CD4-positive, alpha-beta memory T cell (primary cell): ENCODE measurements at regions not wholly inside any gene's neighbourhood (a gene's known extent, or its start where the extent isn't known, plus 50 kb on each side); places are given as distances from the start of the nearest gene placed in this dataset.

Experiments
- CTCF ChIA-PET: fragments of 350-600 bp; sonication (Branson Sonifier 250); formaldehyde crosslinking; loops from one replicate; lab custom pipeline; 2021; ENCODE audit warnings: inconsistent platforms; ENCODE audit not compliant: partially characterized antibody; lab: Charles Lee
- POLR2A ChIA-PET: fragments of 350-600 bp; sonication (Branson Sonifier 250); formaldehyde crosslinking; loops from one replicate; lab custom pipeline; 2021; ENCODE audit not compliant: partially characterized antibody; lab: Charles Lee
- DNase-seq, 5 donors: peaks; one replicate each; pipeline versions ENCODE4 v3.0.0 to v3.0.0-alpha.2; 2020 to 2022; ENCODE audit warnings: mixed read lengths in 1 of 5
- H3K27ac ChIP-seq: one replicate; pipeline ENCODE4 v1.7.0; 2013; ENCODE audit warnings: low read depth, low read length
- H3K27me3 ChIP-seq: 2 replicates; pipeline ENCODE4 v1.7.0; 2013; ENCODE audit warnings: mild to moderate bottlenecking, low read length, moderate library complexity; ENCODE audit not compliant: insufficient read depth
- H3K36me3 ChIP-seq: 2 replicates; pipeline ENCODE4 v1.7.0; 2013; ENCODE audit warnings: mild to moderate bottlenecking, low read length, moderate library complexity; ENCODE audit not compliant: insufficient read depth
- H3K4me1 ChIP-seq: 2 replicates; pipeline ENCODE4 v1.7.0; 2013; ENCODE audit warnings: mild to moderate bottlenecking, low read length, moderate library complexity; ENCODE audit not compliant: insufficient read depth
- H3K4me3 ChIP-seq, 2 donors: one replicate each; pipeline ENCODE4 v1.7.0; 2013; ENCODE audit warnings: low read length in 2 of 2, mild to moderate bottlenecking in 1 of 2
- H3K9me3 ChIP-seq, 2 donors: one replicate each; pipeline ENCODE4 v1.7.0; 2013; ENCODE audit warnings: low read length in 2 of 2, control low read depth in 1 of 2; ENCODE audit not compliant: control insufficient read depth in 1 of 2
- H3K27ac Mint-ChIP-seq, 7 donors: one replicate each; pipeline ENCODE4 v1.8.0; 2020 to 2021; ENCODE audit warnings: mixed read lengths in 7 of 7, mild to moderate bottlenecking in 6 of 7, inconsistent platforms in 3 of 7, moderate library complexity in 3 of 7
- H3K27me3 Mint-ChIP-seq, 2 donors: one replicate each; pipeline ENCODE4 v1.8.0; 2020 to 2021; ENCODE audit warnings: mixed read lengths in 2 of 2
- H3K36me3 Mint-ChIP-seq, 2 donors: one replicate each; pipeline ENCODE4 v1.8.0; 2020 to 2021; ENCODE audit warnings: mixed read lengths in 2 of 2, inconsistent platforms in 1 of 2, mild to moderate bottlenecking in 1 of 2
- H3K4me1 Mint-ChIP-seq, 4 donors: one replicate each; pipeline ENCODE4 v1.8.0; 2020 to 2021; ENCODE audit warnings: mixed read lengths in 4 of 4, mild to moderate bottlenecking in 1 of 4
- H3K4me3 Mint-ChIP-seq, 8 donors: one replicate each; pipeline ENCODE4 v1.8.0; 2020 to 2021; ENCODE audit warnings: mixed read lengths in 8 of 8, mild to moderate bottlenecking in 7 of 8, moderate library complexity in 6 of 8, inconsistent platforms in 3 of 8
- H3K9me3 Mint-ChIP-seq, 8 donors: one replicate each; pipeline ENCODE4 v1.8.0; 2020 to 2021; ENCODE audit warnings: mixed read lengths in 8 of 8, mild to moderate bottlenecking in 5 of 8, inconsistent platforms in 3 of 8, moderate library complexity in 1 of 8
- intact Hi-C: fragments of 100-400 bp; cut with micrococcal nuclease; formaldehyde crosslinking; loops from one replicate; pipeline ENCODE4 v1.15.1; 2023

DNA sequence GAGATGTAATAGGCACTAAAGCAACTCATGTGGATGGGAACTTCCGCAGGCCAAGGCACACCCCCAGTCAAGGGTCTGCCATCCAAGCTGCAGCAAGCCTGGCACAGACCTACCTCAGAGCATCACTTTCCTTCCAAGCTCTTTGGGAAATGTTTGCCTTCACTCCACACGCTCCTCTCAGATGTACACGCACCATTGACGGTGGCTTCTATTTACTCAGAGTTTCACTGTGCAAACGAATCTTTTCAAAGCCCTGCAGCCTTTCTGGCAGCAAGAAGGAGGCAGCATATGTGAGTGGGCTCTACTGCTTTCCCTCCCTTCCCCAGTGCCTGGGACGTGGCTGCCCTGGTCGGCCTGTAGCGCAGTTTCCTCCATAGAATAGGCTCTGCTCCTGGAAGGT lies 60.9 kb upstream of the USP47 start:
- H3K27me3 Mint-ChIP-seq, result peaks cover 19% of the 10 kb centered on the region in 2 donors
- ChIA-PET CTCF (interaction anchor here (1.4 kb wide), 1 partner anchor 8 kb away, joined by 4 read pairs; no protein-coding TSS in a partner anchor), POLR2A (no interaction called here)
- no peak overlapping the region for H3K4me3 ChIP-seq
- H3K4me1 ChIP-seq, result no peaks in the 10 kb centered on the region
- H3K27me3 ChIP-seq, result no peaks in the 10 kb centered on the region
- H3K36me3 ChIP-seq, result no peaks in the 10 kb centered on the region
- no peak overlapping the region for H3K27ac Mint-ChIP-seq
- intact Hi-C loops, result no loop called here
- no peaks in the 10 kb centered on the region for H3K9me3 Mint-ChIP-seq
- no peaks in the 10 kb centered on the region for H3K9me3 ChIP-seq
- no peak overlapping the region for H3K27ac ChIP-seq
- DNase-seq, result no peak
- no peak overlapping the region for H3K4me3 Mint-ChIP-seq
- no peaks in the 10 kb centered on the region for H3K36me3 Mint-ChIP-seq
- no peaks in the 10 kb centered on the region for H3K4me1 Mint-ChIP-seq

DNA sequence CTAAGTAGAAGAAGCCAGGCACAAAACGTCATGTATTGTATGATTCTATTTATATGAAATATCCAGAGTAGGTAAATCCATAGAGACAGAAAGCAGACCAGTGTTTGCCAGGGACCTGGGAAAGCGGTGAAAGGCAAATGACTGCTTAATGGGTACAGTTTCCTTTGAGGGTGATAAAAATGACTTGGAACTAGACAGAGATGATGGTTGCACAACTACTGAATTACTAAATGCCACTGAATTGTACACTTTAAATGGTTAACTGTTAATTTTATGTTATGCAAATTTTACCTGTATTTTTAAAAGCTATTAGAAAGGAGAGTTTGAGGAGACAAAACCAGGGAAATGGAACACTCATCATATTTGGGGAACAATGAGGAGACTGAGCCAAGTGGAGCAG lies 61.8 kb upstream of the USP47 start:
- Mint-ChIP-seq H3K9me3 (no peaks in the 10 kb centered on the region), H3K36me3 (no peaks in the 10 kb centered on the region), H3K4me3 (no peak overlapping the region), H3K4me1 (no peaks in the 10 kb centered on the region), H3K27me3 (peaks cover 19 to 22% of the 10 kb centered on the region in 2 donors), H3K27ac (no peak overlapping the region)
- no peaks in the 10 kb centered on the region for H3K9me3 ChIP-seq
- POLR2A ChIA-PET, result no interaction called here
- H3K27me3 ChIP-seq, result no peaks in the 10 kb centered on the region
- no peaks in the 10 kb centered on the region for H3K36me3 ChIP-seq
- no peak overlapping the region for H3K27ac ChIP-seq
- no peaks in the 10 kb centered on the region for H3K4me1 ChIP-seq
- no peak for DNase-seq
- no peak overlapping the region for H3K4me3 ChIP-seq
- intact Hi-C loops, result no loop called here
- CTCF ChIA-PET, result interaction anchor here (0.9 to 1.4 kb wide), 2 partner anchors 9 to 752 kb away, joined by 3 to 4 read pairs; no protein-coding TSS in a partner anchor

DNA sequence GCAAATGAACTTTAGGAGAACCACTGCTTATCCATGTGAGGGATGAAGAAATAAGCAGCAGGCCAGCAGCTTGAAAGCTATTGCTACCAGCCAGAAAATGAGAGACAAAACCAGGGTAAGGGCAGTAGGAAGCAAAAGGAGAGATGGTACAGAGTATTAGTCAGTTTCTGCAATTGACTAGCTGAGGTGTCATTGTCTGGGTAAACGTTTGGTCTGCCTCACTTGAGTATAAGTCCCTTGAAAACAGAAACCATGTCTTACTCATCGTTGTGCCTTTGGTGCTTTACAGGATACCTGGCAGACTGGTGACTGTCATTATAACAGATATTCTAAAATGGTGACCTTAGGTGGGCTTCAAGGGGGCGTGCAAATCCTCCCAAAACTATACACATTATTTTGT lies 63.9 kb upstream of the USP47 start:
- Mint-ChIP-seq H3K27me3 (peaks cover 15 to 23% of the 10 kb centered on the region in 2 donors), H3K9me3 (no peaks in the 10 kb centered on the region), H3K4me1 (no peaks in the 10 kb centered on the region), H3K27ac (no peak overlapping the region), H3K36me3 (no peaks in the 10 kb centered on the region), H3K4me3 (no peak overlapping the region)
- POLR2A ChIA-PET, result no interaction called here
- intact Hi-C loops, result no loop called here
- Histone ChIP-seq H3K4me3 (no peak overlapping the region), H3K27me3 (no peaks in the 10 kb centered on the region), H3K36me3 (no peaks in the 10 kb centered on the region), H3K4me1 (no peaks in the 10 kb centered on the region), H3K27ac (no peak overlapping the region), H3K9me3 (no peaks in the 10 kb centered on the region)
- CTCF ChIA-PET, result interaction anchor here (1.3 to 4.1 kb wide), 2 partner anchors 10 to 750 kb away, joined by 7 to 20 read pairs; no protein-coding TSS in a partner anchor
- DNase-seq, result no peak

DNA sequence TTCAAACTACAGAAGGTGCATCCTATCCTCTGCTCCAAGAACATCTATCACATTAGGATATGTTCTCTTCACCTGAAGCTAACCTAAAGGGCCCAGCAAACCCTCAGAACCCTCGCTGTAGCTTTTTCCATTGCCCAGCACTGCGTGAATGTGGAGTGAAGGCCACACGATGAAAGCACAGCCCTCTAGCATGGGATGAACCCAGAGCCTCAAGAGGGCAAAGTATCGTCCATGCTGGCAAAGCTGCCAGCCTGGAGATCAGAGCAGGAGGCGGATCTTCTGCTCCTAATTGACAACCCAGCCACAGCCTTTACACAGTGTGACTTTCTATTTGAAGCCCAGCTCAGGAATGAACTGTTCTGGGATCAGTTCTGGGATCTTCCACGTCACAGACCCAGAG lies 65.1 kb upstream of the USP47 start:
- Mint-ChIP-seq H3K27ac (no peak overlapping the region), H3K4me3 (no peak overlapping the region), H3K9me3 (no peaks in the 10 kb centered on the region), H3K27me3 (peaks cover 17 to 22% of the 10 kb centered on the region in 2 donors), H3K4me1 (no peaks in the 10 kb centered on the region), H3K36me3 (no peaks in the 10 kb centered on the region)
- Histone ChIP-seq H3K4me1 (no peaks in the 10 kb centered on the region), H3K27me3 (no peaks in the 10 kb centered on the region), H3K9me3 (no peaks in the 10 kb centered on the region), H3K36me3 (no peaks in the 10 kb centered on the region), H3K4me3 (no peak overlapping the region), H3K27ac (no peak overlapping the region)
- ChIA-PET CTCF (interaction anchor here (1.0 to 4.1 kb wide), 4 partner anchors 11 to 843 kb away, joined by 3 to 20 read pairs (median 6); no protein-coding TSS in a partner anchor), POLR2A (no interaction called here)
- intact Hi-C loops, result no loop called here
- DNase-seq, result no peak

DNA sequence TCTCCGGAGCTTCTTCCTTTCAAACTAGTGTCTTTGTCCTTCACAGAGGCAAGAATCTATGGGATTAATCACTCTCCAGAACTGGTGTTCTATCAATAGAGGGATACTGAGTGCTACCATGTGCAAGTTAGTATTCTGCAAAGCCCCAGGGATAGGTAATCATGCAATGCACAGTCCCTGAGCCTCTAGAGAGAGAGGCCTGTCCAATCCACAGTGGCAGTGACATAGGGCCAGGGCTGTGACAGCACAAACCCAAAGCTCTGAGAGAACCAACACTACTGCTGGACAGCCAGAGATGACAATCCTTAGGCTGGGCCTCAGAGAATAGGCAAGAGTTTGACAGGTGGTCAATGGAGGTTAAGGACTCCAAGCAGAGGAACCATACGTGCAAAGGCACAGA lies 66.8 kb upstream of the USP47 start:
- H3K4me1 ChIP-seq, result no peaks in the 10 kb centered on the region
- Mint-ChIP-seq H3K27me3 (peaks cover 18 to 27% of the 10 kb centered on the region in 2 donors), H3K27ac (no peak overlapping the region), H3K36me3 (no peaks in the 10 kb centered on the region), H3K4me3 (no peak overlapping the region), H3K4me1 (no peaks in the 10 kb centered on the region), H3K9me3 (no peaks in the 10 kb centered on the region)
- no peaks in the 10 kb centered on the region for H3K36me3 ChIP-seq
- no peak for DNase-seq
- intact Hi-C loops, result no loop called here
- H3K27ac ChIP-seq, result no peak overlapping the region
- H3K9me3 ChIP-seq, result no peaks in the 10 kb centered on the region
- H3K27me3 ChIP-seq, result no peaks in the 10 kb centered on the region
- POLR2A ChIA-PET, result no interaction called here
- H3K4me3 ChIP-seq, result no peak overlapping the region
- CTCF ChIA-PET, result interaction anchor here (4.1 kb wide), 1 partner anchor 13 kb away, joined by 20 read pairs; no protein-coding TSS in a partner anchor

DNA sequence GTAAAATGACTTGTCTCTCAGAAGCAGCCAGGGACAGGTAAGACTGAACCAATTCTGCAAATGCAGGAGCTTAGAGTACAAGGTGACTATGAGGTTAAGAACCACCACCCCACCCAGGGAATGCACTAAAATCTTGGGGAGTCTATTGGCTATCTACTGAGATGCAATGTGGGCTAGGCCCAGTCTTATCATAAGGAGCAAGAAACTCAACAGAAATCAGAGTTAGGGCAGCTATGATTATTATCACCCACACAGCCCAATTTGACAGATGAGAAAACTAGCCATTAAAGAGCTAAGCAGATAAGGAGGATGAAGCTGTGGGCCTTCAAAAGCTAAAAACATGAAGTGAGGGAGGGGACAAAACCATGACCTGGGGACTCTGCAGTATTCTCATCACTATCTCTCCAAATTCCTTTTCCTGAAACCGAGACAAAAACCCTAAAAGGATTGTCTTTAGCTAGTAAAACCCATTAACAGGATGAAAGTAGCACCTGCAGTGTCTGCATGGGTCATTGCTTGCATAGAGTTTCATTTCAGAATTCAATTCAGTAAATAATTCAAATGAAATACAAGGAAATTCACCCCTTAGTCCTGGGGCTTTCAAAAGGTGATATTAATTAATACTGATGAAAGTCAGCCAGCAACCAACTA lies 68.8 kb upstream of the USP47 start:
- Mint-ChIP-seq H3K27ac (no peak overlapping the region), H3K27me3 (peaks cover 19% of the 10 kb centered on the region in 2 donors), H3K36me3 (no peaks in the 10 kb centered on the region), H3K9me3 (no peaks in the 10 kb centered on the region), H3K4me1 (no peaks in the 10 kb centered on the region), H3K4me3 (no peak overlapping the region)
- Histone ChIP-seq H3K27me3 (no peaks in the 10 kb centered on the region), H3K4me1 (no peaks in the 10 kb centered on the region), H3K36me3 (no peaks in the 10 kb centered on the region), H3K27ac (no peak overlapping the region), H3K9me3 (no peaks in the 10 kb centered on the region), H3K4me3 (no peak overlapping the region)
- POLR2A ChIA-PET, result no interaction called here
- CTCF ChIA-PET, result interaction anchor here (1.4 to 2.1 kb wide), 2 partner anchors 12 to 15 kb away, joined by 5 to 6 read pairs; no protein-coding TSS in a partner anchor
- no peak for DNase-seq
- intact Hi-C loops, result no loop called here

DNA sequence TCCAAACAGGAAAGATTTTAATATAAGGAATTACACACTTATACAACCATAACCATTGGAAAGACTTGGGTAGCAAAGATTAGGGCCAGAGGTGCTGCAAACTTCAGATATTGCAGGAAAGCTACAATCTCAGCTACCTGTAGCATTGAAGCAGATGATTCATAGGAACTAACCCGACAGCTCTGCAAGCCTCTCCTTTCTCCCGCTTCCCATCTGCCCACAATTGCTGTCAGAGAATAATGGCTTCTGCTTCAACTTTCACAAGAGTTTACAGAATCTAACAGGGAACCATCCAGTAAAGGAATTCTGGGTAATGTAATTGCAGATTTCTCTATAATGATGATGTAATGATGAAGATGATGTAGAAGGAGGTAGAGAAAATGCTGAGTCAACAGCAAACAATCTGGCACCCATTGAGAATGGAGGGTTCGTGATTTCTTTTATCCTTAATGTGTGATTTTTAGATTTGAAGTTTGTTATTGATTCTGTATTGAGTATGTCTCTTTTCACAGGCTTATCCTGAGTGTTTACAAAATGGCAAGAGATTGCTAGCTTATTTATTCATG lies 70.8 kb upstream of the USP47 start:
- H3K36me3 ChIP-seq, result no peaks in the 10 kb centered on the region
- Mint-ChIP-seq H3K4me3 (no peak overlapping the region), H3K36me3 (no peaks in the 10 kb centered on the region), H3K27ac (no peak overlapping the region), H3K9me3 (no peaks in the 10 kb centered on the region), H3K4me1 (no peaks in the 10 kb centered on the region), H3K27me3 (peaks cover 13 to 14% of the 10 kb centered on the region in 2 donors)
- no peak for DNase-seq
- intact Hi-C loops, result no loop called here
- H3K27me3 ChIP-seq, result no peaks in the 10 kb centered on the region
- ChIA-PET POLR2A (no interaction called here), CTCF (interaction anchor here (1.1 to 1.5 kb wide), 2 partner anchors 735 to 743 kb away, joined by 3 to 4 read pairs; no protein-coding TSS in a partner anchor)
- no peaks in the 10 kb centered on the region for H3K4me1 ChIP-seq
- H3K27ac ChIP-seq, result no peak overlapping the region
- H3K9me3 ChIP-seq, result no peaks in the 10 kb centered on the region
- no peak overlapping the region for H3K4me3 ChIP-seq
